HL-60/S4 (cell line): ENCODE measurements at regions not wholly inside any gene's neighbourhood (a gene's known extent, or its start where the extent isn't known, plus 50 kb on each side); places are given as distances from the start of the nearest gene placed in this dataset.

ENCODE experiments used
- in situ Hi-C: fragments of 300-500 bp; cut with MboI; formaldehyde crosslinking; loops from 2 replicates; pipeline ENCODE4 v1.14.3; 2022; ENCODE audit warnings: low sequenced_read_pairs

DNA sequence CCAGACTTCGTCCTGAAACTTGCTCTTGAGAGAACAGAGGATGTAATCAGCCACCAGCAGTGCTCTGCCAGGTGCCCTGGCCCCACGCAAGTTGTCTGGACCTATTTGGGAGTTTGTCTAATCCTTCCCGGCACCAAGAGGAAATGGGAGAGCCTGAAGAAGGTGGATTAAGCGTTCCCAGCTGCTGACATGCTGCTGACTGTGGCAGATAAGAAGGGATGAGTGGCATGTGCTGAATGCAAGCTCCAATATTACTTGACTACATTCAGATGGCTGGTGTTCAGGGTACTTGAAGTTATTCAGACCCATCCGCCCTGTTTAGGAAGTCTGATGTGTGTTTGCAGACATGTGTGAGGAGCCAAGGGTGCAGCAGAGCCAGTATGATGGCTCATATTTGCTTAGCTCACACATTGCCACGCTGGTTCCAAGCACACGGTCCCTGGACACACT, 440.6 kb upstream of the CCDC196 start:
- in situ Hi-C loops = no loop called here

DNA sequence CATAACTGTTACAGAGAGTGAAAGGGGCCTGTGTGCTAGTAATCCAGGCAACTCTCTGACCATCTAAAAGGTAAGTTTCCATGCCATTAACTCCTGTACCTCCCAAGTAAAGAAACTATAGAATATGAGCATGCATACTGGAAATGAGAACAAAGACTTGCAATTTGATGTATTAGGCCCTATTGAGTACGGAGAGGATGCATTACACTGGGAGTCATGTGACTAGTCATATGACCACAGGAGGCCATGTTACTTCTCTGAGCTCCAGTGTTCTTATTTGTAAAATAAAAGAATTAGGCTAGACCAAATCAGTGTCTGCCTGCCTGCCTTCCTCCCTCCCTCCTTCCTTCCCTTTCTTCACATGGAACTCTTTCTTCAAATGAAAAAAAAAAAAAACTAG, 440.1 kb upstream of the CCDC196 start:
- in situ Hi-C loops = no loop called here

DNA sequence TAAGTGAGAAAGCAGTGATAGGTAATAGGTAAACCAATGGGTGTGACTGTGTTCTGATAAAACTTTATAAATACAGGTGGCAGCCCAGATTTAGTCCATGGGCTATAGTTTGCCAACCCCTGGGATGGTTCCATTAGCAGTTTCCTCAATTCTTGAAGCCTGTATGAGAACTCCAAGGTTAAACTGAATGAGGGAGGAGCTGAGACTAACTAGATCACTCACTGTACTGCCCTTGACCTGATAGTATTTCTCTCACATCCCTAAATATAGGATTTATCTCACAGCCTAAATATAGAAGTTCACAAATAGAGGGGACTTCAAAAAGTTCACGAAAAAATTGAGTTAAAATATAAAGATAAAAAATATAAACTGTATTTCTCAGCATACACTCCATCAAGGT, 439.6 kb upstream of the CCDC196 start:
- in situ Hi-C loops = no loop called here

DNA sequence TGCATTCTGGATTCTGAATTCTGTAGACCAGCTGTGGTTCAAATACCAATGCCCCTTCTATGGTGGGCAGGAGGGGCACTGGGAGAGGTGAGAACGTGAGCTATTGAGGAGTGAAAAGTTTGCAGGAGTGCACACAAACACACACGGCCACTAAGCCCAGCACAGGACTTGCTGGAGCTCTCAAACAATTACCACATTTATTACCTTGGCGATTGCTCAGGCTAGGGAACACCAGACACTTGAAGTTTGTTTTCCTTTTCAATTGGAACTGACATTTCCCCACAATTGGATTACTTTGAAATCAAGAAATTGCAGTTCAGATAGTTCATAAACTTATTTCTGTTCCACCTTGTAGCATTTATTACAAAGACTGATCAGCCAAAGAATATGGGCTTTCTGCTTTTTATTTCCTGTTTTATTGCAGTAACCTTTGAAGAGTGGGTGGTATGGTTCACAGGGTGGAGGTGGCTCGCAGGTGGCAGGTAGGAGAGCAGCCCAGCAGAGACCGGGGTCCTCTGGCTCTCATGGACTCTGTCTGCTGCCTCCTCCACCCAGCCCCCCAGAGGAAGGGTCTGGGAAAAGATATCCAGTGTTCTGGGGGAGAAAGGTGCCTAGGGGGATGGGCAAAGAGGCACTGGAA, 429.8 kb upstream of the CCDC196 start:
- in situ Hi-C loops = loop anchor here (25.0 kb wide), 1 partner anchor 894 kb away; no protein-coding TSS in a partner anchor

DNA sequence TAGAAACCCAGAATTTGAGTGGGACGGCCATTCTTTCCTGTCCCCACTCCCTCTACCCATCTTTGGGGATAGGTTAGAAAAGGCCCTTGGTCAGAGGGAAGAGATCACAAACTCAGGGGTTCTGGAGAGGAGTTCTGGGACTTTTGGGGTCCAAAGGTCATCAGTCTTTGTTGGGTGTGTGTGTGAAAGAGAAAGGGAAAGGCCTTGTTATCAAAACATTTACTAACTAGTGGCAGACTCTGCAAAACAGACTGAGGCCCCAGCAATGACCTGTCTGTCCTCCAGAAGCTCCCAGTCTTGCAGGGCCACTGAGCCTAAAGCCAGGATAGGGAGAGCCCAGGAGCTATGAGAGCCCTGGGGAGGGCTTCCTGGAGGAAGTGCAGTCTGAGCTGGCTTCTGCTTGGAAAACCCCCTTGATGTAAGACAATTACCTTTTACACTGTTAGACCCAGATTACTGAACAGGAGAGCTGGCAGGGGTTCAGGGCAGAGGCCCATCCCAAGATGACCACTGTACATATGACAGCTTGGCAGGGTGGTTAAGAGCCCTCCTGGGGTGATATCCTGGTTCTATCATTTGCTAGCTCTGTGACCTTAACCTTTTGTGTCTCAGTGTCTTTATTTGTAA, 429.1 kb upstream of the CCDC196 start:
- in situ Hi-C loops = loop anchor here (25.0 kb wide), 1 partner anchor 895 kb away; no protein-coding TSS in a partner anchor

DNA sequence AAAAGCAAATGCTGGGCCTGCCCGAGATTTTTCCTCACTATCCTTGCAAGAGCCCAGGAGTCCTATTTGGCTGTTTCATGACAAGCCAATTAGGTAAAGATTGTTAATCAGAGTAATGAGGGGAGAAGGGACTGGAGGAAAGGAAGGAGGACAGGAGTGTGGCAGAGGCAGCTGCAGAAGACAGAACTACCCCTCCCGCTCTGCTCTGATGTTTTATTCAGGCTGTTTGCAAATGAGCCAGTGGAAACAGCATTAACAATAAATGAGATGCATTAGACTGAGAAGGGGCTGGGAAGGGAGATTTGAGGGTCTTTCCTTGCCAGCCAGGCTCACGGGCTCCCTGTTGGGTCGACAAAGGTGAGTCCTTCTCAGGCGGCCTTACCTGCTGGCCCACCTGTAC, 421.0 kb upstream of the CCDC196 start:
- in situ Hi-C loops = loop anchor here (25.0 kb wide), 1 partner anchor 903 kb away; no protein-coding TSS in a partner anchor

DNA sequence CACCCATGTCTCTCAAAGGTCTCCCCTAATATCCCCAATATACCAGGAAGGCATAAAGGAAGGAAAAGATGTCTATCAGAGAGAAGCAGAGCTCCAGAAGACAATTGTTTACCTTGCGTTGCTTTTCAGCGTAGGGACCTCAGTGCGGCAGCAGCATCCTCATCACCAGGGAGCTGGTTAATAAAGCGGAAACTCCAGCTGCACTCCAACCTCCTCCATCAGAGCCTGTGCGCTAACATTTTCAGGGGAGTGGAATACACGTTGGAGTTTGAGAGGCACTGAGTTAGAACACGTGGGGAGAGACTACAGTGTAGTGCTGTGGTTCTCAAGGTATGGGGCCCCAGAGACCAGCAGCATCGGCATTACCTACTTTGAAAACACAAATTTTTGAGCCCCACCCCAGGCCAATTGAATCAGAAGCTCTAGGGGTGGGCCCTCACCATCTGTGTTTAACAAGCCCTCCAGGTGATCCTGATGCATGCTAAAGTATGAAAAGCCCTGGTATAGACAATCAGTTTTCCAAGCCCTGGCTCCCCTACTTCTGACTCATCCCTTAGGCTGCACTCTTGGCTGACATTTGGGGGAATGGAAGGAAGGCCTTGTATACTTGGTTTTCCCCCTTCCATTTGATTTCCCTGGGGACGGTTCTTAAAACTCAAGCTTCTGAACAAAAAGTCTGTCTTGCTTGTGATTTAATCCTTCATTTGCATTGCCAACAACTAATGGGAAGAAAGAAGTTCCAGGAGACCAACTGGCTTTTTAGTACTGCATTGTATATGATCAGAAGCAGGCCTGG, 419.0 kb upstream of the CCDC196 start:
- in situ Hi-C loops = loop anchor here (25.0 kb wide), 1 partner anchor 905 kb away; no protein-coding TSS in a partner anchor

DNA sequence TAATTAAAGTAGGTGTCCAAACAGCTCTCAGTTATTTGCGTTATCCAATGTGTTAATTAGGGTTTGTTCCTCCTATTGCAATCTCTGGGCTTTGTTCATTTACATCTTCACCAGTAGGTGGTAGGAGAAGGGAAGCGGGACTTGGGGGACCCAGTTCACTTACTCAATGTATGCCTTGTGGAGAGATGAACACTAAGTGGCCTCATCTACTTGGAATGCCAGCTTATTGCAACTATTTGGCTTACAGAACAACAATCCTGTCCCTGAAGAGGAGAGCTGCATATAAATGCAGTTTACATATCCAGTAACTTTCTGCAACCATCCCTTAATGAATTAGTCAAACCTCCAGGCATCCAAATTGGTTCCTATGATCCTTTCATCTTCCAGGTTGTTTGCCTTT, 417.1 kb upstream of the CCDC196 start:
- in situ Hi-C loops = loop anchor here (25.0 kb wide), 1 partner anchor 907 kb away; no protein-coding TSS in a partner anchor

DNA sequence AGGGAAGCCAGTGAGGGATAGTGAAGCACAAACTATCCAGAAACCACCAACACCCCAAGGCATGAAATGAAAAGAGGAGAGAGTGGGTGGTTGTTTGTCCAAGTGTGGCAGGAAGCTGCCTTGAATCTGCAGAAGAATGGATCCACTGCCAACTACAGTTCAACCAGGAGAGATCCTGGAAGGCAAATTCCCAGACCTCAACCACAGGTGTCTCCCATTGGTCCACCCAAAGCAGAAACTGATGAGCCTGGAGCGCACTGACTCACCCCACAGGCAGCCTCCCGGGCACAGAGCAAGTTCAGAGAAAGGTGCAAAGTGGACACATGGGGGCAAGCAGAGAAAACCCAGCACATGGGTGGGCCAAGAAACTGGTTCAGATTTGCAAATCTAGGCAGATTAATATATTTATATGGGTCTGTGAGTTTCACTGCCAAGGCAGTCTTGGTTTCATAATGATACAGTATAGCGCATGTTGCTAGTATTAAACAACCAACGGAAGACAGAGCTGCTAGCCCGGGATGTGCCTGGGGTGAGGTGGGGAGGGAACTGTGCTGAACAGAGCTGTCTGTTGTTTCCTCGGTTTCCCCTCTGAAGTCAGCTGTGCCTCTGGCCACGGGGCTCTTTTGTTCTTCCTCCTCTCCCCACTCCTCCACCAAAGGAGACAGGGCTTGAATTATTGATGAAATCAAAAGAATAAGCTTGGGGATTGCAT, 416.2 kb upstream of the CCDC196 start:
- in situ Hi-C loops = loop anchor here (25.0 kb wide), 1 partner anchor 908 kb away; no protein-coding TSS in a partner anchor

DNA sequence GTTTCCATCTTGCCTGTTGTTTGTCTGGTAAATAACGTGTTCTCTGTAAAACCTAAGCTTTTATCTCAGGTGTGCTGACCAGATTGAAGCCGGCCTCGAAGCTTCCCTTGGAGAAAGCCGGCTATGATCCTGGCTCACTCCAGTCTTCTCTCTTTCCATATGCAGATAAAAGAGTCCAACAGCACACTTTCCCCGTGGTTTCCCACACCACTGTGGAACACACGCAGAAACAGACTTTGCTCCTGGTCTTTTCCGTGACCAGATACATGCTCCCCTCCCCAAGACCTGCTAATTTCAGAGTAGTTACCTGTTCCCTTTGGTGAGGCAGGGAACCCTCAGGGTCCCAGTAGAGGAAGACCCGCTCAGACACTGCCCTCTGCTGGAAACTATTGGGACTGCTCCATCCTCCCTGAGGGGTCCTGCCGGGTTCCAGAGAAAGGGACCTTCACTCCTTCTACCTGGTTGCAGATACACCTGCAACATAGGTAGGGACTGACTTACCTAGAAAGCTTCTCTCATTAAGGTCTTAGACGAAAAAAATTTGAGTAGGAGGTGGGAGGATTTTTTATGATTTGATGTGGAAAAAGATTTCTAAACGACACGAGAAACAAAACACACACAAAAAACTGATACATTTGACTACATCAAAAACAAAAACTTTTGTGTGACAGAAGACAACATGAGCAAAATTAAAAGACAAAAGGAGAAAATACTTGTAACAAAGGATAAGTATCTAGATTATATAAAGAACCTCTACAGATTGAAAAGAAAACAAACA, 415.4 kb upstream of the CCDC196 start:
- in situ Hi-C loops = loop anchor here (25.0 kb wide), 1 partner anchor 908 kb away; no protein-coding TSS in a partner anchor

DNA sequence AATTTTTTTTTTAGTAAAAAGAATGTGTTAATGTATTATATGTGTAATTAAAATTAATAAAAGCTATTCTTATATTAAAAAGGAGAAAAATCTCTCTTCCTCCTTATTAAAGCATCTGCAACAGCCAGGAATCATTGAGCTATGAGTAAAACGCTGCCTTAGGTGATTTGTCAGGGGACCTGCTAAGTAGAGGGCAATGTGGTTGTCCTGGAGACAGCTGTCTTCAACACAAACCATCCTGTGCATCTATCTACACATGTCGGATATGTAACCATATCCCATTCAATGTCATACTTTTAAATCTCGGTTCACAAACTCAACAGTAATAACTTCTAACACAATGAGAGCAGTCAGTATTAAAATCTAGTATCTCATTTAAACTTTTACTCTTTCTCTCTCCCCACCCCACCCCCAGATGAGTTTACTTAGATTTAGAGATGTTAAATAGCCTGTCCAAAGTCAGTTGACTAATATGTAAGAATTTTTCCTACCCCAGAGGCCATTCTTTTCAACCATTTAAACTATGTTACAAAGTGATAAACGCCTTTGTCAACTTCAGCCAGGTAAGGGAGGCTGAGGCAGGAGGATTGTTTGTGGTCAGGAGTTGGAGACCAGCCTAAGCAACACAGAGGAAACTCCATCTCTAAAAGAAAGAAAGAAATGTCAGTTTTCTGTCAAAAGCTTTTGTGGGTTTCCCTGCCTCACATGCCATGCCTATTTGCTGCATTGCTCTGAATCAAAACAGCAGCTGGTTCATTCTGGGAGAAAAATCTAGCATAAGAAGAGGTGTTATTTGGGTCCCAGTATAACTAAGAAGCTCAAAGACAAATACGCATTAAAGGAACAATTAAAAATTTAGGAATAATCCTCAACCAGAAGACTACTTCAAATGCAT, 413.7 kb upstream of the CCDC196 start:
- in situ Hi-C loops = loop anchor here (25.0 kb wide), 1 partner anchor 910 kb away; no protein-coding TSS in a partner anchor

DNA sequence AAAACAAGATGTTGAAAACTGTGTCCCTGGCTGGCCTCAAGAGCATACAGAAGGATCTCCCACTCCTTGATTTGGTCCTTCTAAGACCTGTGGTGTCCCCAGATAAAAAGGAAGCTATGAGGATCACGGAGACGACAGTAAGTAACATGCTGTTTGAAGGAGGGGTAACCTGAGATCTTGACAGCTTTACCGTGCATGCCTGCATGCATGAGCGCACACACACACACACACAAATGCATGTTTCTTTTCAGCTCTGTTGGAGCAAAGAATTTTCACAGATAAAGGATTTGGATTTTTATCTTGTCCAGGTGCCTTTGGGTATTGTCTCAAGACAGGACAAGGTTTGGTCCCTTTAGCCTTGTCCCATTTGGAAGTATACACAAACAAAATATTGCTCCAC, 411.6 kb upstream of the CCDC196 start:
- in situ Hi-C loops = loop anchor here (25.0 kb wide), 1 partner anchor 912 kb away; no protein-coding TSS in a partner anchor

DNA sequence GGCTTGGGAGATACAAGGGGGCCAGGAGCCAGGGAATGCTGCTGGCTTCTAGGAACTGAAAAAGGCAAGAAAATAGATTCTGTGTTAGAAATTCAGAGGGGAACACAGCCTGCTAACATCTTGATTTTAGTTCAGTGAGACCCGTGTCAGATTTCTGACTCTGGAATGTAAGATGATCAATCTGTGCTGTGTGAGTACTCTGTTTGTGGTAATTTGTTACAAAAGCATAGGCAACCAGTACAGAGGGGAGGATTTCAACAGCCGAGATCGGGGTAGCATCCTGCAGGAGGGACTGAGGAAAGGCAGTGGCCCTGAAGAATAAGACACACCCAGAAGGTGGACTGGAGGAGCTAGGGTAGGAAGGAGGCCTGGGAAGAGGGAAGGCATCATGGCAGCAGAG, 410.0 kb upstream of the CCDC196 start:
- in situ Hi-C loops = no loop called here

DNA sequence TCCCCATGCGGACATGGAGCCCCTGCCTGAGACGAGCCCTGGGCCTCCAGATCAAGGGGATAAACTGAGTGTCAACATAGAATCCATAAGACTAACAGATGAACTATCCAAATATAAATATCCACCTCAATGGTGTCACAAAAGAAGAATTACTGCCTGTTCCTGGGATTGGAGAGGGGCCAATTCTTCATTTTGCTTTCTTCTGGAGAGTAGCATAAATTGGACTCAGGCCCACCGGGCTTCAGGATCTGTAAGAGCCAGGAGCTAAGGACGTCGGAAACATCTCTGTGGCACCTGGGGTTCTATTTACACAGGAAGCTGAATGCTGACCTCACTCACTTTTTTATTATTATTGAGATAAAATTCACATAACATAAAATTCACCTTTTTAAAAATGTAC, 408.2 kb upstream of the CCDC196 start:
- in situ Hi-C loops = no loop called here

DNA sequence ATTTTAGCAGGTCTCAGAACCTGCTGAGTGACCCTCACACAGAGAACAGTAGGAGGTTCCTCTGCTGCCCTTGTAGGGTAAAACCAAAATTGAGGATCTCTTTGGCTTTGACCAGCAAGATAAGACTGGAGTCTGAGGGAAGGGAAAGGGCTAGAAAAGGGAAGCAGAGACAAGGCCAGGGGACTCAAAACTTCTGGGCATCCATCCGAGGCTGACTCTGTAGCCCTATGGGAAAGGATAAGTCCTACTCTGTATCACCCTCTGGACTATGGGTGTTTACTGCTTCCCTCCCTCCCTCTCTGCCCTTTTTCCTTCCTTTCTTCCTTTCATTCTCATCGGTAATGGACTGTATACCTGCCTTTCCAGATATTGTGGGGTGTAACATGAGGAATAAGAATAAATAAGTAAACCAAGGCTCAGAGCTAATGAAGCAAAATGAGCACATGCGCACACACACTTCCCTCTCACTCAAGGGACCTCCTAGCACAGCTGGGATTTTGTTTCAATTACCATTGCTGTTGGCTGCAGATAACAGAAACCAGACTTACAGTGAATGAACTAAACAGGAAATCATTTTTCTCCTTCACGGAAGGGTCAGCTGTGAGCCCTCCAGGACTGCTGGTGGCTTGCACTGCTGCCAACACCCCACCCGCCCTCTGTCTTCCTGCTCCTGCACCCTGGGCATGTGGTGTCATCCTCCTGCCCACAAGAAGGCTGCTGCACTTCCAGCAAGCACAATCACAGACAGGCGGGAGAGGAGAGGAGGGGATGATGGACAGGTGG, 404.4 kb upstream of the CCDC196 start:
- in situ Hi-C loops = no loop called here

DNA sequence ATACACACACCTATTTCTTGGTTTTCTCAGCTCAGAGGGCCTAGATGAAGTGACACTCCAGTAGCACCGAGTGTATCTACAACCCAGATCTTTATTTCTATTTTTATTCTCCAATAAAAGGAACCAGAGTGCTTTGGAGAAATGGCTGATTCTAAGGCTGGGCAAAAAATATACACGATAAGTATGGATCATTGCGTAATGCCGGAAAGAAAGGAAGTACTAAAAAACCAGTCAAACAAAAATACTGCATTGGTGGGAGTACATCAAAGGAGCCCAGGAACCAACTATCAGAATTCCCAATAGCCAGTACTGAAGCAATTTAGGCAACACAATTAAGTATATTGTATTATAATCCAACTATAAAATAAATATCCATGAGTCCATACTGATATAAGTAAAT, 400.9 kb upstream of the CCDC196 start:
- in situ Hi-C loops = no loop called here

DNA sequence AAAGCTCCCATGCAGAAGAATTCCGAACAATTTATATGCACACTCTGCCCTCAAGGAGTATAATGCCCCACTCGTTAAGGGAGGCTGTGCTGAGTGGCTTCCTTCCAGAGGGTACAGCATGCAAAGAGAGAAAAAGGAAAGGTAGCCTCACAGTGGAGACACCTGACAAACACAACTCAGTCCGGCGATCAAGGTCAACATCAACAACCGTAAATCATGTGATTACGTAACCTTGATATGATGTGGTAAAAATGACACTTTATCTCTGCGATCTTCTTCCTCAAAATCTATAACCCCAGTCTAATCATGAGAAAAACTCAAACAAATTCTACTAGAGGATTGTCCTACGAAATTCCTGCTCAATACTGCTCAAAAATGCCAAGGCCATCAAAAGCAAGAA, 400.5 kb upstream of the CCDC196 start:
- in situ Hi-C loops = no loop called here

DNA sequence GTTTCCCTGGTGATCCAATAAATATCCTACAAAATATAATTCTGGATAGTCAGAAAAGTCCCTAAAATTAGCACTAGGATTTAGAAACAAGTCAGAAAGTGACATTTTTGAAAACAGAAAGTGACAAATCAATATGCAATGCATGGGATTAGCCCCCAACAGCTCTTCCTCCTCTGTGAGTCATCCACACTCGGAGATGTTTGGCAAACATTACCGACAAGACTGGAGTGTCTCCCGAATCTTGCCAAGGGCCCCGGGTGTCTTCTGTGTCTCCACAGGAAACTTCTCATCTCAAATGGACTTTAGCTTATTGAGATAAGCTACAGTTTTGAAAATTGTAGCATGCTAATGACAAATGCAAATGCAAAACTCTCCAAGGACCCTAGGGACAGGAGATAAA, 398.9 kb upstream of the CCDC196 start:
- in situ Hi-C loops = no loop called here
